Esophagus muscularis mucosa (tissue), 3 donors: ENCODE measurements at regions not wholly inside any gene's neighbourhood (a gene's known extent, or its start where the extent isn't known, plus 50 kb on each side); places are given as distances from the start of the nearest gene placed in this dataset.

Source experiments
- CTCF ChIP-seq, 3 experiments: fragments of 200-600 bp in 2 of 3; fragments of 450-650 bp in 1 of 3; sonication (generic) in 2 of 3; IDR thresholded peaks; one replicate each; pipeline ENCODE4 v1.5.1; 2017 to 2019; ENCODE audit warnings: antibody characterized with exemption in 3 of 3, mild to moderate bottlenecking in 2 of 3, moderate library complexity in 1 of 3
- EP300 ChIP-seq: sonication (generic); formaldehyde crosslinking; IDR thresholded peaks from one replicate; pipeline ENCODE4 v1.6.1; 2017; ENCODE audit warnings: antibody characterized with exemption

GRCh38 chr5:39624268-39624886 lies 199.6 kb upstream of the DAB2 start:
- TF ChIP-seq CTCF (IDR thresholded peaks at IDR 0.05) (no peak), EP300 (no peak)
